ENCODE measurements at regions not wholly inside any gene's neighbourhood (a gene's known extent, or its start where the extent isn't known, plus 50 kb on each side); places are given as distances from the start of the nearest gene placed in this dataset.

GRCh38 chr16:60061396-60061795 is 1327.3 kb upstream of the GOT2 start:
- no peak overlapping the region for H3K4me3 ChIP-seq (ENCODE audit: control insufficient read depth, low read depth, low read length)
- no peak for TF ChIP-seq CTCF (conservative IDR thresholded peaks at IDR 0.05; ENCODE audit: control insufficient read depth, insufficient read depth, low read depth, low read length)
- no peak for DNase-seq (ENCODE audit: low read depth)

GRCh38 chr16:60060731-60061130 is 1326.6 kb upstream of the GOT2 start:
- no peak for TF ChIP-seq CTCF (conservative IDR thresholded peaks at IDR 0.05; ENCODE audit: control insufficient read depth, insufficient read depth, low read depth, low read length)
- no peak overlapping the region for H3K4me3 ChIP-seq (ENCODE audit: control insufficient read depth, low read depth, low read length)
- DNase-seq (ENCODE audit: low read depth): no peak

GRCh38 chr16:60059141-60059540 is 1325.0 kb upstream of the GOT2 start:
- H3K4me3 ChIP-seq (ENCODE audit: control insufficient read depth, low read depth, low read length): no peak overlapping the region
- no peak for TF ChIP-seq CTCF (conservative IDR thresholded peaks at IDR 0.05; ENCODE audit: control insufficient read depth, insufficient read depth, low read depth, low read length)
- no peak for DNase-seq (ENCODE audit: low read depth)

DNA sequence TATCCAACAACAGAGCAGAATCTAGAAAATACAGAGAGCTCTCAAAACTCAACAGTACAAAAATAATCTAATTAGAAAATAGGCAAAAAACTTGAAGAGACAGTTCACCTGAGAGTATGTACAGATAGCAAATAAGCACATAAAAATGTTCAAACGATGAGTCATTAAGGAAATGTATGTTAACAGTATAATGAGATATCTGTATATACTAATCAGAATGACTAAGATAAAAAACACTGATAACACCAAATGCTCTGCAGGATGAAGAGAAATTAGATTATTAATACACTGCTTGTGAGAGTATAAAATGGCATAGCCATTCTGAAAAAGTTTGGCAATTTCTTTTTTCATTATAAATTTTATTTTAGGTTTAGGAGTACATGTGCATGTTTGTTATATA is 1307.6 kb upstream of the GOT2 start:
- TF ChIP-seq CTCF (conservative IDR thresholded peaks at IDR 0.05; ENCODE audit: control insufficient read depth, insufficient read depth, low read depth, low read length): no peak
- no peak for DNase-seq (ENCODE audit: low read depth)
- H3K4me3 ChIP-seq (ENCODE audit: control insufficient read depth, low read depth, low read length): no peak overlapping the region

- no peak for DNase-seq (ENCODE audit: low read depth)
- no peak overlapping the region for H3K4me3 ChIP-seq (ENCODE audit: control insufficient read depth, low read depth, low read length)
- no peak for TF ChIP-seq CTCF (conservative IDR thresholded peaks at IDR 0.05; ENCODE audit: control insufficient read depth, insufficient read depth, low read depth, low read length)
Measured at GRCh38 chr16:60031740-60032139, 1297.6 kb upstream of the GOT2 start.

GRCh38 chr16:60027351-60027750 is 1293.2 kb upstream of the GOT2 start:
- DNase-seq (ENCODE audit: low read depth): no peak
- no peak overlapping the region for H3K4me3 ChIP-seq (ENCODE audit: control insufficient read depth, low read depth, low read length)
- TF ChIP-seq CTCF (conservative IDR thresholded peaks at IDR 0.05; ENCODE audit: control insufficient read depth, insufficient read depth, low read depth, low read length): no peak

DNA sequence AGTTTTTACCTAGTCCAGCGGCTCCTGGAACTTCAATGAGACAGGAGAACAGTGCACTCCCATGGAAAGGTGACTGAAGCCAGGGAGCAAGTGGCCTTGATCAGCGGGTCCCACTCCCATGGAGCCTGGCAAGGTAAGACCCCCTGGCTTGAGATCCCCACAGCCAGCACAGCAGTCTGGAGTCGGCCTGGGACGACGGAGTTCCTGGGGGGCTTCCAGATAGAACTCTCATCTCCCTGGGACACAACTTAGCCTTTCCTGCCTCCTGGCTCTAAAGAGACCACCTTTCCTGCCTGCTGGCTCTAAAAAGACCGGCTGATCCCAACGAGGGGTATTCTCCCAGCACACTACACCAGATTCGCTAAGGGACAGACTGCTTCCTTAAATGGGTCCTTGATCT is 1279.0 kb upstream of the GOT2 start:
- no peak for DNase-seq (ENCODE audit: low read depth)
- no peak overlapping the region for H3K4me3 ChIP-seq (ENCODE audit: control insufficient read depth, low read depth, low read length)
- no peak for TF ChIP-seq CTCF (conservative IDR thresholded peaks at IDR 0.05; ENCODE audit: control insufficient read depth, insufficient read depth, low read depth, low read length)
